Hepatocyte (in vitro differentiated cells): ENCODE measurements at regions not wholly inside any gene's neighbourhood (a gene's known extent, or its start where the extent isn't known, plus 50 kb on each side); places are given as distances from the start of the nearest gene placed in this dataset.

Experiments used
- CTCF ChIP-seq: fragments of 200-600 bp; sonication (generic); IDR thresholded peaks from 2 replicates; pipeline ENCODE4 v1.5.1; 2016; ENCODE audit warnings: antibody characterized with exemption, mild to moderate bottlenecking; ENCODE audit not compliant: poor library complexity
- EZH2 ChIP-seq: fragments of 200-600 bp; sonication (generic); IDR thresholded peaks from 2 replicates; pipeline ENCODE4 v1.6.1; 2016; ENCODE audit warnings: antibody characterized with exemption, mild to moderate bottlenecking, borderline replicate concordance

GRCh38 chr2:122748552-122749011 lies 993.1 kb downstream of the TSN start:
- peak; percentile 17 for TF ChIP-seq CTCF
- no peak for TF ChIP-seq EZH2
